ENCODE measurements at regions not wholly inside any gene's neighbourhood (a gene's known extent, or its start where the extent isn't known, plus 50 kb on each side); places are given as distances from the start of the nearest gene placed in this dataset.
"Not testable (repeated sequence)": the region's sequence is repeated elsewhere in the genome, so short reads cannot be mapped to it uniquely, and the experiment has no call there.

DNA sequence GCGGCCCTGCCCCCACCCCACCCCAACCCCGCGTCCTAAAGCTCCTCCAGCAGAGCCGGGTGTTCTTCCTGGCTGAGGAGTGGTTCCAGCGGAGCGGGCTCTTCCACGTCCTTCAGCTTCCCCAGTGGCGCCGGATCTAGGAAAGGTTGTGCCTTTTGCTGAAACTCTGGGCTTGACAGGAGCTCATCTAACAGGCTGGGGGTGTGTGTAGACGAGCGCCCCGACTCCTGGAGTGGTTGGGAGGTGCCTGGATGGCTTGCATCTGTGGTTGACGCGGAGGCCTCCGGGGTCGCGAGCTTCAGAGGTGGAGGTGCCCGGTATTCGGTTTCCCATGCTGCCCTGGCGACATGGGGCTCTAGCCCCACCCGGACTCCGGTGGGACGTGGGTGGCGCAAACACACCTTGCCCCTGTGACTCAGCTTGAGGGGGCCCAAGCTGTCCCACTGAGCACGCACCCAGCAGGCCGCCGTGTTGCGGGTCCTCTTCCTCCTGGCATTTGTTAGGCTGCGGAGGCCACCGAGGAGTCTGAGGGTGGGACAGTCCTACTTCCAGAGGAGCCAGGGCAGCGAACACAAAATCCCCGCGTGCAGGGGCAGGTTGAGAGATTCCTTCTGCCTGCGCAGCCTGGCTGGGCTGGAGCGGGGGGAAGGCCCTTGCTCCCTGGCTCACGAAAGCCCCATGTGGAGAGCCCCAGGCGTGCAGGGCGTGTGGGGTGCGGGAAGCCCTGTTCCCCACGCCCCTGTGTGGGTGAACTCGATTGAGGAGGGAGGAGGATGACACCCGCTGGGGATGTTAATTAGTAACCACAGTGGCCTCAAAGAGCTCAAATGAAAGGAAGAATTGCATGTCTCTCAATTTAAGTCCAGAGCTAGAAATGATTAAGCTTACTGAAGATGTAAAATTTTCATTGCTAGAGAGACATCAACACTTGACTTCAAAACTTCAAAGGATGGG is 3921.7 kb upstream of the OR11H1 start:
- not testable (repeated sequence) for DNase-seq

GRCh38 chr22:11607215-11607614 is 3920.8 kb upstream of the OR11H1 start:
- not testable (repeated sequence) for DNase-seq

DNA sequence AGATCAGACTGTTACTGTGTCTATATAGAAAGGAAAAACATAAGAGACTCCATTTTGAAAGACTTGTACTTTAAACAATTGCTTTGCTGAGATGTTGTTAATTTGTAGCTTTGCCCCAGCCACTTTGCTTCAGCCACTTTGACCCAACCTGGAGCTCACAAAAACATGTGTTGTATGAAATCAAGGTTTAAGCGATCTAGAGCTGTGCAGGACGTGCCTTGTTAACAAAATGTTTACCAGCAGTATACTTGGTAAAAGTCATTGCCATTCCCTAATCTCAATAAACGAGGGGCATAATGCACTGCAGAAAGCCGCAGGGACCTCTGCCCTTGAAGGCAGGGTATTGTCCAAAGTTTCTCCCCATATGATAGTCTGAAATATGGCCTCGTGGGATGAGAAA is 3919.5 kb upstream of the OR11H1 start:
- not testable (repeated sequence) for DNase-seq

- DNase-seq = not testable (repeated sequence)
Measured at GRCh38 chr22:11609193-11609592, 3918.8 kb upstream of the OR11H1 start.

DNA sequence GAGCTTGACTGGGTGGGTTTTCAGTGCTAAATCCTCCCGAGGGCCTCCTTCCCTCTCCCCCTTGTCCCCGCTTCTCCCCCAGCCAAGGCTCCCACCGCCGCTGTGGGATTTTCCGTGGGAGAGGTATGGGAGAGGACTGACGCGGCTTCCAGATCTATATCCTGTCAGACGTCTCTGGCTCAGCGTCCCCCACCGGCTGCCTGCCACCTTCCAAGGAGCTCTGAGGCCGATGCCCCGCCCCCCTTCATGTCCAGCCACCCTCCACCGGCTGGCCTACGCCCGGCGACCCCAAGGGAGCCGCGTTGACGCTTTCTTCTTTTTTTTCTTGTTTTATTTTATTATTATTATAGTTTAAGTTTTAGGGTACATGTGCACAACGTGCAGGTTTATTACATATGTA is 3916.7 kb upstream of the OR11H1 start:
- DNase-seq = not testable (repeated sequence)

DNA sequence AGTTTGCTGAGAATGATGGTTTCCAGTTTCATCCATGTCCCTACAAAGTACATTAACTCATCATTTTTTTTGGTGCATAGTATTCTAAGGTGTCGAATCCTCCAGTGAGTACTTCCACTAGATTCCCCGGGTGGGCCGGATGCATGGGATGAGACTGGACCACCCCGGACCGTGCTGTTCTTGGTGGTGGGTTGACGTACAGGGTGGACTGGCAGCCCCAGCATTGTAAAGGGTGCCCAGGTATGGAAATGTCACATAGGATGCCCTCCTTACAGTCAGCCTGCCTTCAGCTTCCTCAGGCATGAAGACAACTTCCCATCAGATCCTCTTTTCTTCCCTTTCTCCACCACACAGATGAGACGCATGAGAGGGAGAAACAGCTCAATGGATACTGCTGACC is 3916.1 kb upstream of the OR11H1 start:
- DNase-seq = not testable (repeated sequence)

DNA sequence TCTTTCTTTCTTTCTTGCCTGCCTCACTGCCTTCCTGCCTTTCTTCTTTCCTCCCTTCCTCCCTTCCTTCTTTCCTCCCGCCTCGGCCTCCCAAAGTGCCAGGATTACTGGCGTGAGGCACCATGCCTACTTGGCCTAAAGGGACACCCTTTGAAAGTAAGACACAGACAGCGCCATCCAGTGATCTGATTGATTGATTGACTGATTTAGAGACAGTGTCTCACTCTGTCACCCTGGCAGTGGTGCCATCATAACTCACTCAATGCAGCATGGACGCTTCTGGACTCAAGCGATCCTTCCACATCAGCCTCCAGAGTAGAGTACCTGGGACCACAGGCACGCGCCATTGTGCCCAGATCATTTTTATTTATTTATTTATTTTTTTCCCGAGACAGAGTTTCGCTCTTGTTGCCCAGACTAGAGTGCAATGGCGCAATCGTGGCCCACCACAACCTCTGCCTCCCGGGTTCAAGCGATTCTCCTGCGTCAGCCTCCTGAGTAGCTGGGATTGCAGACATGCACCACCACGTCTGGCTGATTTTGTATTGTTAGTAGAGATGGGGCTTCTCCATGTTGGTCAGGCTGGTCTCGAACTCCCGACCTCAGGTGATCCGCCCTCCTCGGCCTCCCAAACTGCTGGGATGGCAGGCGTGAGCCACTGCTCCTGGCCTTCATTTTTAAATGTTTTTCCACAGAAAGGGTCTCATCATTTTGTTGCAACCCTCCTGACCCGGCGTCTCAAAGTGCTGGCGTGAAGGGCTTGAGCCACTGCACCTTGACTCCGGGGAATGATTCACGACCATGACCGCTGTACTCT is 3914.7 kb upstream of the OR11H1 start:
- not testable (repeated sequence) for DNase-seq

- DNase-seq = no peak
Measured at GRCh38 chr22:11613898-11614755, 3913.9 kb upstream of the OR11H1 start.

DNA sequence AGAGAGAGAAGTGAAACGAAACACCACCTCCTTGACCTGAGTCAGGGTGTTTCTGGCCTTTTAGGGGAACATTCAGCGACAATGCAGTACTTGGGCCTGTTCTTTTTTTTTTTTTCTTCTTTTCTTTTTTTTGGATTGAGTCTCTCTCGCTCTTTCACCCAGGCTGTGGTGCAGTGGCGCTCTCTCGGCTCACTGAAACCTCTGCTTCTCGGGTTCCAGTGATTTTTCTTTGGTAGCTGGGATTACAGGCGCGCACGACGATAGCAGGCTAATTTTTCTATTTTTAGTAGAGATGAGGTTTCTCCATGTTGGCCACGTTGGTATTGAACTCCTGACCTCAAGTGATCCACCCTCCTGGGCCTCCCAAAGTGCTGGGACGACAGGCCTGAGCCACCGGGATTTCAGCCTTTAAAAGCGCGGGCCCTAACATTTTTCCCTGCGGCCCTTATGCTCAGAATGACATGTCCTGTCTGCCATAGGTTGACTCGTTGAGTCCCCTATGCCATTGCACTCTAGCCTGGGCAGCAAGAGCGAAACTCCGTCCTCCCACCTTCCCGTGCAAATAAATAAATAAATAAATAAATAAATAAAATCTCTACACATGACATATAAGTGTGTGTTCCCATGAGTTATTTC is 3913.1 kb upstream of the OR11H1 start:
- DNase-seq = not testable (repeated sequence)

- no peak for DNase-seq
Measured at GRCh38 chr22:11616811-11617210, 3911.2 kb upstream of the OR11H1 start.

DNA sequence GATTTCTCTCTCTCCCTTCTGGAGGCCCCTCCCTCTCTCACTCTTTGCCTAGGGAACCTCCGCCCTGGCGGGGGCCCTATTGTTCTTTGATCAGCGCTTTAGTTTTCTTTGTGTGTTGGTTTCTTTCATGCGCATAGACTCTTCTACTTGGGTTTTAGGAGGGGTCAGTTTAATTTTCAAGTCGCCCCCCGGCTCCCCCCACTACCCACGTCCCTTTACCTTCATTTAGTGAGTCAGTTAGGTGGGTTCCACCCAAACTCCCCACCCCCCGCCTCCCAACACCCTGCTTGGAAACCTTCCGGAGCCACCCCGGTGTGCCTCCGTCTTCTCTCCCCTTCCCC is 3909.7 kb upstream of the OR11H1 start:
- not testable (repeated sequence) for DNase-seq

DNA sequence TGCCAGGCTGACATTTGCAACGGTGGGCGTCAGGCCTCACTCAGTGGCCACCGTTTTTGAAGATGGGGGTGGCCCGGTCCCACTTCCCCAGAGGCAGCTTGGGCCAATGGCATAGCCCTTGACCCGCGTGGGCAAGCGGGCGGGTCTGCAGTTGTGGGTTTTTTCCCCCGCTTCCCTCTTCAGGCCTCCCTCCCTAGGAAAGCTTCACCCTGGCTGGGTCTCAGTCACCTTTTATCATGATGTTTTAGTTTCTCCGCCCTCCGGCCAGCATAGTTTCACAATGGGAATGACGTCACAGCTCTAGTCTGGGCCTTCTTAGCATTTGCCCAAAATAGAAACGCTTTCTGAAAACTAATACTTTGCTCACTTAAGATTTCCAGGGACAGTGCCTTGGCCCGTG is 3909.3 kb upstream of the OR11H1 start:
- DNase-seq = not testable (repeated sequence)

- not testable (repeated sequence) for DNase-seq
Measured at GRCh38 chr22:11620921-11621762, 3906.8 kb upstream of the OR11H1 start.

DNA sequence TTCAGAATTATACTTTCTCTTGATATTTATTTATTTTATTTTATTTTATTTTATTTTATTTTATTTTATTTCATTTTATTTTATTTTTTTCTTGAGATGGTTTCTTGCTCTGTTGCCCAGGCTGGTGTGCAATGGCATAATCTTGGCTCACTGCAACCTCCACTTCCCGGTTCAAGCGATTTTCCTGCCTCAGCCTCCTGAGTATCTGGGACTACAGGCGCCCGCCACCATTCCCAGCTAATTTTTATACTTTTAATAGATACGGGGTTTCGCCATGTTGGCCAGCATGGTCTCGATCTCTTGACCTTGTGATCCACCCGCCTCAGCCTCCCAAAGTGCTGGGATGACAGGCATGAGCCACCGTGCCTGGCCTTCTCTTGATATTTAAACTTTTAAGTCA is 3905.2 kb upstream of the OR11H1 start:
- DNase-seq = not testable (repeated sequence)

DNA sequence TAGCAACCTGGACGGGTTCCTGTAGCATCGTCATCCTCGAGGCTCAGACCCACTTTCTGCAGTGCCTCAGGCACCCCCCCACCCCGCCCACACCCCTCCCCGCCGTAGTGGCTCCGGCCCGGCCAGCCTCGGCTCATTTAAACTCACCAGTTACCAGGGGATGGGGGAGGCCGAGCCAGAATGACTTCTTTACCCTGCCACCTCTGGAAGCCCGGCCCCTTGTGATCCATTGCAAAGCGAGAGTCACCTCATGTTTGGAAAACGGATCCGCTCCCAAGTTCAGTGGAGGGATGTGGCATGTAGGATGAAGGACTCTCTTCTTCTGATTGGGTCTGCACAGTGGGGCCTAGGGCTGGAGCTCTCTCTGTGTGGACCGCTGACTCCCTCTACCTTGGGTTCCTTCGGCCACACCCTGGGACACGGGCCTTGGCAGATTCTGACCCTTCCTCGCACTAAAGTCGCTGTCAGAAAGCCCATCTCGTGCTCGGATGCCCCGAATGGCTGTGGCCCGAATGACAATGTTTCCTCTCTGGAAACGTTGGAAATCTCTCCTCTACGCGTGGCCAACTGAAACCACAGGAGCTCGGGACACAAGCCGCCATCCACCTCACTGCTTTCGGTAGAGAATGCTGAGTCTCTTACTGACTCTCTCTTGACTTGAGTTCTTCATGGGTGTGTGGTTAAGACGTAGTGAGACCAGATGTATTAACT is 3902.1 kb upstream of the OR11H1 start:
- not testable (repeated sequence) for DNase-seq

- no peak for DNase-seq
Measured at GRCh38 chr22:11626422-11626773, 3901.6 kb upstream of the OR11H1 start.

DNA sequence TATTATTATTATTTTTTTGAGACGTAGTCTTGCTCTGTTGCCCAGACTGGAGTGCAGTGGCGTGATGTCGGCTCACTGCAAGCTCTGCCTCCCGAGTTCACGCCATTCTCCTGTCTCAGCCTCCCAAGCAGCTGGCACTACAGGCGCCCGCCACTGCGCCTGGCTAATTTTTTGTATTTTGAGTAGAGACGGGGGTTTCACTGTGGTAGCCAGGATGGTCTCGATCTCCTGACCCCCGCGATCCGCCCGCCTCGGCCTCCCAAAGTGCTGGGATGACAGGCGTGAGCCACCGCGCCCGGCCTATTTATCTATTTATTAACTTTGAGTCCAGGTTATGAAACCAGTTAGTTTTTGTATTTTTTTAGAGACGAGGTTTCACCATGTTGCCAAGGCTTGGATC is 3901.0 kb upstream of the OR11H1 start:
- not testable (repeated sequence) for DNase-seq

DNA sequence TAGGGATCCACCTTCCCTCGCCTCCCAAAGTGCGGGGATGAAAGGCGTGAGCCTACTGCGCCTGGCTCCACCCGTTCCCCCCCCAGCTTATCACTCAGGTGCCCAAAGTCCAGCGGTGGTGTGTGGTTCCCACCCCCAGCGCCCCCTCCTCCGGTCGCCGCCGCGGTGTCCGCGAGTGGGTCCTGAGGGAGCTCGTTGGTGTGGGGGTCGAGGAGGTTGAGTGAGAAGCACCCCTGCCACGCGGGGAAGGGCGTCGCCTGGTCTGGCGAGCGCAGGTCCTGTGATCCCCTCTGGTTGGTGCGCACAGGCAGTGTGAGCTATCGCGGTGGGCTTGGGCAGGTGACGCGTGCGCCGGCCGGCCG is 3900.6 kb upstream of the OR11H1 start:
- DNase-seq = peak; percentile 8

DNA sequence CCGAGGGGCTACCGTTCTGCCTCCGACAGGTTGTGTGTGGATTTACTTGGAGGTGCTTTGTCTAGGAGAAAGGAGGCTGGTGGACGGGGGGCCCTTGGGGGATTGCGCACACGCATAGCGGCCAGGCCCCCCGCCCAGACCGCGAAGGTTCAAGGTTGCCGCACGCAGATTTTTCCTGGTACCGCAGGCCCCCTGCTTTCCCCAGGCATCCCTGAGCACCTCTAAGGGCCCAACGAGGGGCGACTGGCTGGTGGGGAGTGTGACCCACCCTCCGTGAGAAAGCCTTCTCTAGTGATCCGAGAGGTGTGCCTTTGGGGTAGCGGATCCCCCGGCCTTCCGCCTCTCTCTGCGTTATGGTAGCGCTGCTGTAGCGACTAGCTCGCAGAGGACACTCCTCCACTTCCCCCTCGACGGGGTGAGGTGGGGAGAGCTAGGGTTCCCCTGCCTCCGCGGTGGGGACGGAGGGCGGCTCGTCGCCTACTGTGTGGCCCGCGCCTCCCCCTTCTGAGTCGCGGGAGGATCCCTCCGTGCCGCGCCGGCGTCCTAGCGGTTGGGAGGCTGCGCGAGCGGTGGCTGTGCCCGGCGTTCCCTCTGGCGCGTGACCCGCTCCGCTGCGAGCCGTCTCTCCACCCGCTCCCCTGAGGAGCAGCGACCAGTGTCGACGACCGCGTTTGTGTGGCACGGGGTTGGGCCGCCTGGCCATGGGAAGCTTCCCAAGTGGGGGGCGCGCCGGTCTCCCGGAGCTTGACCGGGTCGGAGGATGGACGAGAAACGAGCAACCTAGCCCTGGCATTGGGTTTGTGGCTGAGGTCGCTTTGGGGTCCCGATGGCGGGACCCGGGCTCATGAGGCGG is 3900.0 kb upstream of the OR11H1 start:
- no peak for DNase-seq

Data from hindlimb muscle (tissue), 1 donor.